Keratinocyte (primary cell): ENCODE measurements at regions not wholly inside any gene's neighbourhood (a gene's known extent, or its start where the extent isn't known, plus 50 kb on each side); places are given as distances from the start of the nearest gene placed in this dataset.
"Not testable (repeated sequence)": the region's sequence is repeated elsewhere in the genome, so short reads cannot be mapped to it uniquely, and the experiment has no call there.

ENCODE experiments used
- DNase-seq: peaks from one replicate; pipeline ENCODE4 v3.0.0-alpha.2; 2011; ENCODE audit warnings: low read depth, missing footprints, low spot score
- FAIRE-seq: peaks from 2 replicates; lab custom pipeline; 2011; peaks lifted over from hg19 to GRCh38; lab: Jason Lieb, UNC
- H2AFZ ChIP-seq: 2 replicates; pipeline ENCODE4 v1.6.0; 2012; ENCODE audit warnings: low read length, control low read depth, inconsistent platforms; ENCODE audit not compliant: control insufficient read depth
- H3K27ac ChIP-seq: 2 replicates; pipeline ENCODE4 v1.5.1; 2011; ENCODE audit warnings: low read length; ENCODE audit not compliant: control insufficient read depth, insufficient read depth
- H3K27me3 ChIP-seq: 3 replicates; pipeline ENCODE4 v1.6.0; 2011; ENCODE audit warnings: low read length; ENCODE audit not compliant: control insufficient read depth, insufficient read depth; ENCODE audit errors: extremely low read depth
- H3K36me3 ChIP-seq, 2 experiments: 2 replicates in 1 of 2; 3 replicates in 1 of 2; pipeline ENCODE4 v1.5.1; 2011; ENCODE audit warnings: low read length in 2 of 2, mild to moderate bottlenecking in 1 of 2; ENCODE audit not compliant: control insufficient read depth in 2 of 2, insufficient read depth in 2 of 2; ENCODE audit errors: extremely low read depth in 1 of 2
- H3K4me1 ChIP-seq: 3 replicates; pipeline ENCODE4 v1.5.1; 2011; ENCODE audit warnings: low read length; ENCODE audit not compliant: control insufficient read depth, insufficient read depth; ENCODE audit errors: extremely low read depth
- H3K4me2 ChIP-seq: 3 replicates; pipeline ENCODE4 v1.6.0; 2011; ENCODE audit warnings: low read depth, low read length; ENCODE audit not compliant: control insufficient read depth, insufficient read depth; ENCODE audit errors: extremely low read depth
- H3K4me3 ChIP-seq, 3 experiments: fragments of 200-600 bp in 1 of 3; sonication (generic) in 1 of 3; 2 replicates in 2 of 3; 3 replicates in 1 of 3; pipeline ENCODE4 v1.5.1; 2011 to 2016; ENCODE audit warnings: low read length in 3 of 3, mild to moderate bottlenecking in 3 of 3, control low read depth in 2 of 3, inconsistent platforms in 1 of 3, low read depth in 1 of 3, mixed read lengths in 1 of 3, mixed run types in 1 of 3, moderate library complexity in 1 of 3; ENCODE audit not compliant: control insufficient read depth in 2 of 3, insufficient read depth in 2 of 3; ENCODE audit errors: extremely low read depth in 1 of 3
- H3K79me2 ChIP-seq: 2 replicates; pipeline ENCODE4 v1.6.0; 2012; ENCODE audit warnings: low read length; ENCODE audit not compliant: control insufficient read depth, insufficient read depth
- H3K9ac ChIP-seq: 3 replicates; pipeline ENCODE4 v1.6.0; 2011; ENCODE audit warnings: low read length; ENCODE audit not compliant: control insufficient read depth, insufficient read depth; ENCODE audit errors: extremely low read depth
- H3K9me1 ChIP-seq: 3 replicates; pipeline ENCODE4 v1.6.0; 2011; ENCODE audit warnings: low read length; ENCODE audit not compliant: control insufficient read depth, insufficient read depth; ENCODE audit errors: extremely low read depth
- H3K9me3 ChIP-seq: 2 replicates; pipeline ENCODE4 v1.5.1; 2012; ENCODE audit warnings: low read depth, low read length; ENCODE audit not compliant: control insufficient read depth
- H4K20me1 ChIP-seq: 3 replicates; pipeline ENCODE4 v1.6.0; 2011; ENCODE audit warnings: low read length; ENCODE audit not compliant: control insufficient read depth, insufficient read depth; ENCODE audit errors: extremely low read depth
- EZH2 ChIP-seq: IDR thresholded peaks from one replicate; pipeline ENCODE4 v1.6.1; 2012; ENCODE audit warnings: inconsistent platforms, mild to moderate bottlenecking, low read length, moderate library complexity
- dilution Hi-C: fragments of 300-500 bp; cut with MboI; formaldehyde crosslinking; loops from one replicate; pipeline ENCODE4 v1.7.0; 2020; ENCODE audit warnings: low sequenced_read_pairs; ENCODE audit not compliant: extremely low pct_ligation_motif_present
- TF ChIP-seq, protein P1 (sequence below), 3 experiments: IDR thresholded peaks in 1 of 3; conservative IDR thresholded peaks in 1 of 3; optimal IDR thresholded peaks in 1 of 3; 2 replicates in 2 of 3; 3 replicates in 1 of 3; pipeline versions ENCODE3 to v1.5.1; 2011; ENCODE audit warnings: low read length in 3 of 3, mild to moderate bottlenecking in 3 of 3, moderate library complexity in 2 of 3, control low read depth in 1 of 3, inconsistent platforms in 1 of 3; ENCODE audit not compliant: insufficient read depth in 2 of 3; ENCODE audit errors: extremely low read depth in 1 of 3

DNA sequence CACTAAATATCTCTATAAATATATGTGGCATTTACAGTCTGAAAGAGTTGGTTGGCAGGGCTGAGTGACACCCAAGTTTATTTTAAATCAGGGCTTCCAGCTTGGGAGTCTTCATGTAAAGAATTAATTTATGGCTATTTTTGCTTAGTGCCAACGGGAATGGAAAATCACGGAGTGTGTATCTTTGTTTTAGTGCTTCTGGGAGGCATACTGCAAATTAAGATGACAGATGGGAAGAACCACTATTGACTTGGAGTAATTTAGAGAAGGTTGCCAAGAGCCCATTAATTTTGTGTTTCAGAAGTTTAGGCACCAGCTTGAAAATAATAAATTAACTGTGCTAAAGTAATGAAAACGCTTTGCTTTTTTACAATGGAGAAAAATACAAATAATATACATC, 135.2 kb downstream of the GPR37 start:
- Histone ChIP-seq H3K27ac (no peak overlapping the region), H3K9me3 (no peaks in the 10 kb centered on the region), H3K4me3 (no peak overlapping the region), H3K9me1 (no peaks in the 10 kb centered on the region), H3K4me1 (no peaks in the 10 kb centered on the region), H3K79me2 (no peaks in the 10 kb centered on the region), H2AFZ (no peak overlapping the region), H3K36me3 (no peaks in the 10 kb centered on the region), H3K9ac (no peak overlapping the region), H4K20me1 (no peaks in the 10 kb centered on the region), H3K27me3 (no peaks in the 10 kb centered on the region), H3K4me2 (no peak overlapping the region)
- FAIRE-seq (no peak), DNase-seq (no peak)
- dilution Hi-C loops = no loop called here
- TF ChIP-seq, protein P1, sequence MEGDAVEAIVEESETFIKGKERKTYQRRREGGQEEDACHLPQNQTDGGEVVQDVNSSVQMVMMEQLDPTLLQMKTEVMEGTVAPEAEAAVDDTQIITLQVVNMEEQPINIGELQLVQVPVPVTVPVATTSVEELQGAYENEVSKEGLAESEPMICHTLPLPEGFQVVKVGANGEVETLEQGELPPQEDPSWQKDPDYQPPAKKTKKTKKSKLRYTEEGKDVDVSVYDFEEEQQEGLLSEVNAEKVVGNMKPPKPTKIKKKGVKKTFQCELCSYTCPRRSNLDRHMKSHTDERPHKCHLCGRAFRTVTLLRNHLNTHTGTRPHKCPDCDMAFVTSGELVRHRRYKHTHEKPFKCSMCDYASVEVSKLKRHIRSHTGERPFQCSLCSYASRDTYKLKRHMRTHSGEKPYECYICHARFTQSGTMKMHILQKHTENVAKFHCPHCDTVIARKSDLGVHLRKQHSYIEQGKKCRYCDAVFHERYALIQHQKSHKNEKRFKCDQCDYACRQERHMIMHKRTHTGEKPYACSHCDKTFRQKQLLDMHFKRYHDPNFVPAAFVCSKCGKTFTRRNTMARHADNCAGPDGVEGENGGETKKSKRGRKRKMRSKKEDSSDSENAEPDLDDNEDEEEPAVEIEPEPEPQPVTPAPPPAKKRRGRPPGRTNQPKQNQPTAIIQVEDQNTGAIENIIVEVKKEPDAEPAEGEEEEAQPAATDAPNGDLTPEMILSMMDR (optimal IDR thresholded peaks at IDR 0.05 in 1 of 3, IDR thresholded peaks at IDR 0.05 in 1 of 3, conservative IDR thresholded peaks at IDR 0.05 in 1 of 3; ENCODE audit: extremely low read depth in 1 of 3, insufficient read depth in 2 of 3, low read length in 3 of 3) = no peak
- no peak for TF ChIP-seq EZH2

DNA sequence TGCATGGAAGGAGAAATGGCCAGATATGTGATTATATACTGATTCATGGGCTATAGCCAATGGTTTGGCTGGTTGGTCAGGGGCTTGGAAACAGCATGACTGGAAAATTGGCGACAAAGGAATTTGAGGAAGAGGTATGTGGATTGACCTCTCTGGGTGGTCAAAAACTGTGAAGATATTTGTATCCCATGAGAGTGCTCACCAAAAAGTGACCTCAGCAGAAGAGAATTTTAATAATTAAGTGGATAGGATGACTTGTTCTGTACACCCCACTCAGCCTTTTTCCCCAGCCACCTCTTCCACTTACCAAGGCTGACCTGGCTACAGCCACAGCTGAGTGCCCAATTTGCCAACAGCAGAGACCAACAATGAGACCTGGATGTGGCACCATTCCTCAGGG, 146.7 kb downstream of the GPR37 start:
- Histone ChIP-seq H3K9ac (no peak overlapping the region), H3K79me2 (no peaks in the 10 kb centered on the region), H3K9me1 (no peaks in the 10 kb centered on the region), H3K27ac (no peak overlapping the region), H3K4me3 (no peak overlapping the region), H3K9me3 (no peaks in the 10 kb centered on the region), H3K4me2 (no peak overlapping the region), H3K27me3 (no peaks in the 10 kb centered on the region), H2AFZ (no peak overlapping the region), H3K36me3 (no peaks in the 10 kb centered on the region), H3K4me1 (no peaks in the 10 kb centered on the region), H4K20me1 (no peaks in the 10 kb centered on the region)
- no peak for TF ChIP-seq EZH2
- TF ChIP-seq, protein P1 (optimal IDR thresholded peaks at IDR 0.05 in 1 of 3, IDR thresholded peaks at IDR 0.05 in 1 of 3, conservative IDR thresholded peaks at IDR 0.05 in 1 of 3; ENCODE audit: extremely low read depth in 1 of 3, insufficient read depth in 2 of 3, low read length in 3 of 3) = no peak
- DNase-seq = no peak
- no peak for FAIRE-seq
- dilution Hi-C loops = no loop called here

DNA sequence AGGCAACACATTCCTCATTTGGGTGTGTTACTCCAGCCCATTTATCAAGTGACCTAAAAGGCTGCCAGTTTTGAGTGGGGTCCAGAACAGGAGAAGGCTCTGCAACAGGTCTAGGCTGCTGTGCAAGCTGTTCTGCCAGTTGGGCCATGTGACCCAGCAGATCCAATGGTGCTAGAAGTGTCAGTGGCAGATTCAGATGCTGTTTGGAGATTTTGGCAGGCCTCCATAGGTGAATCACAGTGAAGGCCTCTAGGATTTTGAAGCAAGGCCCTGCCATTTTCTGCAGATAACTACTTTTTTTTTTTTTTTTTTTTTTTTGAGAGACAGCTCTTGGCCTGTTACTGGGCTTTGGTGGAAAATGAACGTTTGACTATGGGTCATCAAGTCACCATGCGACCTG, 147.5 kb downstream of the GPR37 start:
- dilution Hi-C loops, FAIRE-seq: not testable (repeated sequence)

More for the DNA sequence above, 147.5 kb downstream of the GPR37 start:
- not testable (repeated sequence) for H4K20me1 ChIP-seq, H3K27ac ChIP-seq, H3K9me3 ChIP-seq, H2AFZ ChIP-seq, H3K9ac ChIP-seq, DNase-seq, H3K9me1 ChIP-seq, H3K27me3 ChIP-seq, H3K79me2 ChIP-seq, H3K36me3 ChIP-seq, H3K4me1 ChIP-seq, H3K4me2 ChIP-seq, H3K4me3 ChIP-seq
